ENCODE measurements at regions not wholly inside any gene's neighbourhood (a gene's known extent, or its start where the extent isn't known, plus 50 kb on each side); places are given as distances from the start of the nearest gene placed in this dataset.
"Not testable (repeated sequence)": the region's sequence is repeated elsewhere in the genome, so short reads cannot be mapped to it uniquely, and the experiment has no call there.

GRCh38 chr6:156010-156409 is 136.3 kb upstream of the DUSP22 start:
- no peaks in the 10 kb centered on the region for H3K27me3 ChIP-seq (ENCODE audit: control insufficient read depth, insufficient read depth, low read length)
- H3K27ac ChIP-seq: no peak overlapping the region
- H3K9me3 ChIP-seq (ENCODE audit: control insufficient read depth, low read length): no peaks in the 10 kb centered on the region

GRCh38 chr6:156441-157140 is 135.7 kb upstream of the DUSP22 start:
- not testable (repeated sequence) for H3K27me3 ChIP-seq (ENCODE audit: control insufficient read depth, insufficient read depth, low read length); H3K79me2 ChIP-seq

More at GRCh38 chr6:156010-156409, 136.3 kb upstream of the DUSP22 start:
- H3K4me1 ChIP-seq: no peaks in the 10 kb centered on the region
- H2AFZ ChIP-seq: no peak overlapping the region
- no peaks in the 10 kb centered on the region for H3K36me3 ChIP-seq (ENCODE audit: control insufficient read depth, insufficient read depth, low read length)
- no peaks in the 10 kb centered on the region for H3K79me2 ChIP-seq
- no peak overlapping the region for H3K4me2 ChIP-seq (ENCODE audit: low read length)
- no peak overlapping the region for H3K4me3 ChIP-seq (ENCODE audit: low read depth, low read length)
- H3K9ac ChIP-seq: no peak overlapping the region
- TF ChIP-seq CTCF (IDR thresholded peaks at IDR 0.05): no peak

DNA sequence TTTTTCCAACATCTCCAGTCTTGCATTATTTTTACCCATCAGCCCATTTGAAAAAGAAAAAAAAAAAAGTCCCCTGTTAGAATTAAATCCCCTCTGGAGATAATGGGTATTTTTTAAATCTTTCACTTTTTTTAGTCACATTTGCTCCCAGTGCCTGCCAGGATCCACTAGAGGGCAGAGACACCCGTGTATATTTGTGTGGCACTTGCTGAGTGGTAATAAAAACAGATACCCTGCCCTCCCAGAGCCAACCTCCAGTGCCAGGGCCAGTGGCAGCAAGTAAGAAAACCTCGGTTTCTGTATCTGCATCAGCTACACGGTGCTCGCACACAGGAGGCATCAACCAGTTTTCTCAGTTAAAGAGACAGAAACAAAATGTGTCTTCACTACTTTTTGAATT is 135.1 kb upstream of the DUSP22 start:
- H3K27me3 ChIP-seq (ENCODE audit: control insufficient read depth, insufficient read depth, low read length); H3K79me2 ChIP-seq: not testable (repeated sequence)

More at GRCh38 chr6:156441-157140, 135.7 kb upstream of the DUSP22 start:
- not testable (repeated sequence) for H3K4me3 ChIP-seq (ENCODE audit: low read depth, low read length); H3K4me1 ChIP-seq; H3K9me3 ChIP-seq (ENCODE audit: control insufficient read depth, low read length); H3K4me2 ChIP-seq (ENCODE audit: low read length); H3K9ac ChIP-seq; H3K27ac ChIP-seq; H3K36me3 ChIP-seq (ENCODE audit: control insufficient read depth, insufficient read depth, low read length); H2AFZ ChIP-seq

DNA sequence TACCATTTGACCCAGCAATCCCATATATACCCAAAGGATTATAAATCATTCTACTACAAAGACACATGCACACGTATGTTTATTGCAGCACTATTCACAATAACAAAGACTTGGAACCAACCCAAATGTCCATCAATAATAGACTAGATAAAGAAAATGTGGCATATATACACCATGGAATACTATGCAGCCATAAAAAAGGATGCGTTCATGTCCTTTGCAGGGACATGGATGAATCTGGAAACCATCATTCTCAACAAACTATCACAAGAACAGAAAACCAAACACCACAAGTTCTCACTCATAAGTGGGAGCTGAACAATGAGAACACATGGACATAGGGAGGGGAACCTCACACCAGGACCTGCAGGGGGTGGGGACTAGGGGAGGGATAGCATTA is 130.6 kb upstream of the DUSP22 start:
- H3K4me2 ChIP-seq (ENCODE audit: low read length); H3K4me1 ChIP-seq; H3K9ac ChIP-seq; H3K27ac ChIP-seq; H3K27me3 ChIP-seq (ENCODE audit: control insufficient read depth, insufficient read depth, low read length); H2AFZ ChIP-seq; H3K4me3 ChIP-seq (ENCODE audit: low read depth, low read length); H3K36me3 ChIP-seq (ENCODE audit: control insufficient read depth, insufficient read depth, low read length); H3K79me2 ChIP-seq; H3K9me3 ChIP-seq (ENCODE audit: control insufficient read depth, low read length): not testable (repeated sequence)

More for the DNA sequence above, 135.1 kb upstream of the DUSP22 start:
- H3K4me2 ChIP-seq (ENCODE audit: low read length); H2AFZ ChIP-seq; H3K27ac ChIP-seq; H3K4me1 ChIP-seq; H3K4me3 ChIP-seq (ENCODE audit: low read depth, low read length); H3K9ac ChIP-seq; H3K36me3 ChIP-seq (ENCODE audit: control insufficient read depth, insufficient read depth, low read length); H3K9me3 ChIP-seq (ENCODE audit: control insufficient read depth, low read length): not testable (repeated sequence)

DNA sequence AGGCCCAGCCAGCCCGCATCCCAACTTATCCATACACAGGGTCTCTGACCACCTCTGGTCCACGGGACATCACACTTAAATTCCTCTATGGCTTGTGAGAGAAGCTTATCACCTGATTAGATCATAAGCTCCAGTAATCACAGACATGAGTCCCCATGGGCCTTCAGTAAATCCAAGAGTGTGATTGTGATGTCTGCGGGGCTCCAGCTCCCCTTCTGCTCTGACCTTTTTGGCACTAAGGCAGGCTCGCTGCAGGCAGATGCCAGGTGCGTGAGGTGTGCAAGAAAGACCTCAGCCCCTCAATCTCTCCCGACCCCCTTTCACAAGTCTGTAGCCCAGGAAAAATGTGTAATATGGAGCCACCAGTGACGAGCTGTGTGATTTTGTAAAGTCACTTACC is 127.6 kb upstream of the DUSP22 start:
- no peak for TF ChIP-seq CTCF (IDR thresholded peaks at IDR 0.05)
- H3K79me2 ChIP-seq: no peaks in the 10 kb centered on the region
- no peaks in the 10 kb centered on the region for H3K27me3 ChIP-seq (ENCODE audit: control insufficient read depth, insufficient read depth, low read length)
- H3K4me2 ChIP-seq (ENCODE audit: low read length): no peak overlapping the region
- no peaks in the 10 kb centered on the region for H3K9me3 ChIP-seq (ENCODE audit: control insufficient read depth, low read length)
- no peaks in the 10 kb centered on the region for H3K4me1 ChIP-seq
- H2AFZ ChIP-seq: no peak overlapping the region
- H3K4me3 ChIP-seq (ENCODE audit: low read depth, low read length): no peak overlapping the region
- H3K36me3 ChIP-seq (ENCODE audit: control insufficient read depth, insufficient read depth, low read length): no peaks in the 10 kb centered on the region
- no peak overlapping the region for H3K9ac ChIP-seq
- H3K27ac ChIP-seq: no peak overlapping the region

GRCh38 chr6:165263-165662 is 127.0 kb upstream of the DUSP22 start:
- no peak overlapping the region for H3K9ac ChIP-seq
- no peaks in the 10 kb centered on the region for H3K4me1 ChIP-seq
- no peaks in the 10 kb centered on the region for H3K36me3 ChIP-seq (ENCODE audit: control insufficient read depth, insufficient read depth, low read length)
- no peaks in the 10 kb centered on the region for H3K9me3 ChIP-seq (ENCODE audit: control insufficient read depth, low read length)
- no peaks in the 10 kb centered on the region for H3K27me3 ChIP-seq (ENCODE audit: control insufficient read depth, insufficient read depth, low read length)
- no peak overlapping the region for H3K27ac ChIP-seq
- H3K79me2 ChIP-seq: no peaks in the 10 kb centered on the region
- H3K4me2 ChIP-seq (ENCODE audit: low read length): no peak overlapping the region
- H2AFZ ChIP-seq: no peak overlapping the region
- no peak overlapping the region for H3K4me3 ChIP-seq (ENCODE audit: low read depth, low read length)
- no peak for TF ChIP-seq CTCF (IDR thresholded peaks at IDR 0.05)

Data from parathyroid adenoma (tissue), 2 donors.